ENCODE measurements at regions not wholly inside any gene's neighbourhood (a gene's known extent, or its start where the extent isn't known, plus 50 kb on each side); places are given as distances from the start of the nearest gene placed in this dataset.

DNA sequence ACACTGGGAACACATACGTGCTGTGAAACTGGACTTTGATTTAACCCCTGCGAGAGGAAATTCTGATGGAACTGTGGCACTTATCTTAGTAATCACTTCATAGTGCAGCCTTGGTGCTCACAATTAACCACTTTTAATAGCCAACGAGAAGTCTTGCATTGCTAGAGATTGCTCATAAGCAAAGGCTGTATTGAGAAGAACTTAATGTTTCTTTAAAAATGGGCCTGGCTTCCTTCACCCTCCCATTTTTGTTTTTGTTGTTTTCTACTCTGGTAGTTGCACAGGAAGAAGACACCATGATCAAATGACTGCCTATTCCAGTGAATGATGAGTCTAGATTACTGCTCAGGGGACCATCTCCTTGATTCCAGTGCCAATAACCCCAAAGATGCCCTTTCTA, 52.5 kb upstream of the NKAP start:
- no peak for DNase-seq (ENCODE audit: extremely low spot score)
- TF ChIP-seq NFRKB (IDR thresholded peaks at IDR 0.05) (no peak), BHLHE40 (IDR thresholded peaks at IDR 0.05; ENCODE audit: borderline replicate concordance) (no peak), FOXM1 (IDR thresholded peaks at IDR 0.05; ENCODE audit: borderline replicate concordance) (no peak), LEF1 (IDR thresholded peaks at IDR 0.05; ENCODE audit: borderline replicate concordance) (no peak), CTBP1 (IDR thresholded peaks at IDR 0.05; ENCODE audit: borderline replicate concordance) (no peak), ARNT (IDR thresholded peaks at IDR 0.05) (no peak), SP1 (IDR thresholded peaks at IDR 0.05) (no peak), L3MBTL2 (conservative IDR thresholded peaks at IDR 0.05) (no peak), HDGF (IDR thresholded peaks at IDR 0.05; ENCODE audit: borderline replicate concordance) (no peak), FOXA1 (IDR thresholded peaks at IDR 0.05) (no peak)
- TF ChIP-seq, protein P1, sequence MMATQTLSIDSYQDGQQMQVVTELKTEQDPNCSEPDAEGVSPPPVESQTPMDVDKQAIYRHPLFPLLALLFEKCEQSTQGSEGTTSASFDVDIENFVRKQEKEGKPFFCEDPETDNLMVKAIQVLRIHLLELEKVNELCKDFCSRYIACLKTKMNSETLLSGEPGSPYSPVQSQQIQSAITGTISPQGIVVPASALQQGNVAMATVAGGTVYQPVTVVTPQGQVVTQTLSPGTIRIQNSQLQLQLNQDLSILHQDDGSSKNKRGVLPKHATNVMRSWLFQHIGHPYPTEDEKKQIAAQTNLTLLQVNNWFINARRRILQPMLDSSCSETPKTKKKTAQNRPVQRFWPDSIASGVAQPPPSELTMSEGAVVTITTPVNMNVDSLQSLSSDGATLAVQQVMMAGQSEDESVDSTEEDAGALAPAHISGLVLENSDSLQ (IDR thresholded peaks at IDR 0.05): no peak
- CTCF ChIA-PET: no interaction called here
- POLR2A ChIA-PET: no interaction called here

All from HEK293T (cell line).